Superior temporal gyrus (tissue), 1 donor: ENCODE measurements at regions not wholly inside any gene's neighbourhood (a gene's known extent, or its start where the extent isn't known, plus 50 kb on each side); places are given as distances from the start of the nearest gene placed in this dataset.
A peak's percentile ranks its signal among the peaks of the same experiment; 100 is the strongest.
"Not testable (repeated sequence)": the region's sequence is repeated elsewhere in the genome, so short reads cannot be mapped to it uniquely, and the experiment has no call there.

Experiments used
- DNase-seq: peaks from one replicate; pipeline ENCODE4 v3.0.0-alpha.2; 2016; ENCODE audit errors: extremely low spot score

DNA sequence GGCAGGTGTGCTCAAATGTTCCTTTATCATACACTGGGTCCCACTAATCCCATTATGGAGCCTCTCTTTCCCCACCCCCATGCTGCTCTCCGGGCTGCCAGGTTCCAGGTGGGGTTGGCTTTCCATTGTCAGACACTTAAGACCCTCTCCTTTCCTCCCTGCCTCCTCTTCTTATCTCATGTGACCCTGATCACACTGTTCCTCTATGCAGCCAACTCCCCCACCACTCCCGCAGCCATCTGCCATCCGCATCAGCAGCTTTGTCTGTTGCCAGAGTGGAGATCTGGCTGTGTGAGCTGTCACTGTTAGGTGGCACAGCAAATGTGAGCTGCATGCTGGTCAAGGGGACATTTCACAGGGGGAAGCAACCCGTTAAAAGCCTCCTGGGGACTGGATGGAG, 391.4 kb downstream of the TNS3 start:
- peak; percentile 29 for DNase-seq

DNA sequence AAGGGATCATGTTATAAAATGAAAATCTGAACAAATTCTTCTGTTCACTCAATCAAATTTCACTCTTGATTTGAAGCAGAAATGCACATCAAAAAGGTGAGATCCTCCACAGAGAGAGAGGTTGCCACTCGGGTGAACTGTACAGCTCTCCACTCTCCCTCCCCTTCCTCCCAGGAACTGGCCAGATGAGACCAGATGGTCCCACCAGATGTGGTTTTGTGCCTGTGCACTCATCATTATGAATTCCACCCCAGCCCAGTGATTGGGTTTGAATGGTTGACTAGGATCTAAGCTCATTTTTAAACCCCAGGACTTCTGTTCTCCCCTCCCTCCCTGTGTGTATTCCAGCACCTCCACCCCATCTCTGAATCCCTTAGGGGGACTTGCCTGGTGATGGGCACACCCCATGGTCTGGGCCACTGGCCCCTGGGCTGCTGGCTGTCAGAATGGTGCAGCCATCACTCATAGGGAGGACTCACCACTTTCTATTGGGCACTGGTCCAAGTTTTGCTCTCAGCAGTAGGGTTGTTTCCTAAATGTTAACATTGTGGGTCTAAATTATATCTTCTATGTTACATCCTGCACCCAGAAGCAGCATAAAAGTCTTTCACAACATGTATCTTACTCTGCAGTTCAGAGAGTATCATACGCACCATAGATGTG, 393.1 kb downstream of the TNS3 start:
- DNase-seq = no peak

DNA sequence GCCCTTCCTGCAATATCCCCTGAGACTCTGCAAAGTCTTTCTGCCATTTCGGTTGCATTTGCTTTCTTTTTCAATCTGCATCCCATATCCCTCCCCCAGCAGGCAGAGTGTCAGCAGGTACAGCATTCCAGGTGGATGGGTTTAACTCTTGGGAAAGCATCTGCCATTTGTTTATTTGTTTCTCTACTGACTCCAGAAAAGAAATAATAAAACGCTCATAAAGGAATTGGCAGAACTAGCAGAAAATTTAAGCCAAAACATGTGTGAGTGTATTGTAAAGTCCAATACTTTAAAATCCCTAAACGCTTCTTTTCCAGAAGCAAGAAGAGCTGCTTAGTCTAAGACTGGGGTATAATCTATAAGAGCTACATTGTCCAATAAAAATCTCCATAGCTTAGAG, 393.8 kb downstream of the TNS3 start:
- DNase-seq = no peak

DNA sequence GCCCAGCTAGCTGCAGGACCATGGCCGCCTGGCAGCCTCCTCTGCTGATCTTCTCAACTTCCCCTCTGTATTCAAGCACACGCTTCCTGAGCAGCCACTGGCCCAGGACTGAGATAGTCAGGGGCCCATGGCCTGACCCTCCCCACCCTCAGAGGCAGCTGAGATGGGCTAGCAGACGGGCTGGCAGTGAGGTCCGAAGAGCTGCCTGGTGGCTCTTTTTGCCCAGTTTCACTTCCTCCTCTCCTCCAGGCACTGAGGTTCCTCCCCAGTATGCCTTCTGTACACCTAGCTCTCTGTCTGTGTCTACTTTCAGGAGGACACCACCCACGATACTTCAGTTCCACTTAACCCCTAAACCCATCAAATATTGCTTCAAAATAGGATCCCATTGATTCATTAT, 395.6 kb downstream of the TNS3 start:
- DNase-seq = no peak

DNA sequence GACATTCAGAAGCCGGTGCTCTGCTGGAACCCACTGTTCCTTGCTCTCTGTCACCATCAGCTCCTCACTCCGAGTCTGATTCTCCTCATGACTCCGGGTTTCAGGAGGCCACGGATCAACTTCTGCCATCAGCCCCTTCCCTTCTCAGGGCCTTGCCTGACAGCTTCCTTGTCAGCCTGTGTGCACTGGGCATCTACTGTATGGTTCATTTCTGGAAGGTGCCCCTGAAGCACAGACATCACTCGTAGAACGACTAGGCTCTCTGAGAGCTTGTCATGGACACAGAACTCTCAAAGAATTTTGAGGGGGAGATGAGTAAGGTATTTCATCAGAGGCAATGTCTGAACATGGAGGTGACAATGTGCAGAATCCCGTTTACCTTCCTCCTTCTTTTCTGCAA, 396.1 kb downstream of the TNS3 start:
- DNase-seq = no peak

DNA sequence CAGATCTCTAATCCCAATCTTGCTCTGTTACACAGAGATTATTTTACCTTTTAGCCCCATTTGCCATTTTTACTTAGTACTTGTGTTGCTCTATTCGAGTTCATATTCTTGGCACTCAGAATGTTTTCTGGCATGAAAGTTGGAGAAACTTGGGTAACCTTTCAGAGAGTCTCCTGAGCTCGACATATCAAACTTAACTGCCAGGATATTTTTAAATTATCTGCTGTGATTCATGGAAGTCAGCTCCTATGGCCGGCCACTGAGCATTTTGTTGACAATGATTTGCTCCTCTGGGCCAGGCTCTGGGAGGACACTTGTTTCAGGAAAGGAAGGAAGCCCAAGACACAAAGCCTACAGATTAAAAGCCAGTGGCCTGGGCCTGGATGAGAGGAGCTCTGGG, 396.7 kb downstream of the TNS3 start:
- DNase-seq = no peak

DNA sequence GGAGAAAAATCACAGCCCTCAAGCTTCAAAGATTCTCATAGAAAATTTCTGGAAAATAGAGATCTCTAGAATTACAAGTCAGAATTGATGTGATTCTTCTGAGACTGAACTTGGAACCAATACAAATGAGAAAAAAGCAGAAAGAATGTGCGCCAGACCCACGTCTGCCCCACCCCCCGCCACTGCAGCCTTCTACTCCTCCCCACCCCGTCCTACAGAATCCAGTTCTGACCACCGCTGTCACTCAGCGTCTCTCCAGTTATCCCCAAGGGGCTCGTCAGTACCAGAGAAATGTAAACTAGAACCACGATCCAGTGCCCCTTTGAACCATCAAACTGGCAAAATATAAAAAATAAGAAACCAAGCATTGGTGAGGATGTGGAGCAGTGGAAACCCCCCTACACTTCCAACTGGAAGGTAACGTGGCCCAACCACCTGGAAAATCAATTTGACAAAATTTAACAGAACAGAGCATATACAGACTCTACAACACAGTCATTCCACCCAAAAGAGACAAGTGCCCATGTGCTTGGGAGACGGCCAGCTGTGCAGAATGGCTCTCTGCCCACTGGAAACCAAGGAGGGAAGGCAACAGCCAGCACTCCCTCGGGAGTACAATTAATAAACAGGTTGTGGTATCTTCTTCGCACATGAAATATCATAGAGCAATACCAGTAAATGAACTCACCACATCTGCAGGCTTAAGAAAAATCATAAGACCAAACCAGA, 397.9 kb downstream of the TNS3 start:
- DNase-seq = peak; percentile 44

DNA sequence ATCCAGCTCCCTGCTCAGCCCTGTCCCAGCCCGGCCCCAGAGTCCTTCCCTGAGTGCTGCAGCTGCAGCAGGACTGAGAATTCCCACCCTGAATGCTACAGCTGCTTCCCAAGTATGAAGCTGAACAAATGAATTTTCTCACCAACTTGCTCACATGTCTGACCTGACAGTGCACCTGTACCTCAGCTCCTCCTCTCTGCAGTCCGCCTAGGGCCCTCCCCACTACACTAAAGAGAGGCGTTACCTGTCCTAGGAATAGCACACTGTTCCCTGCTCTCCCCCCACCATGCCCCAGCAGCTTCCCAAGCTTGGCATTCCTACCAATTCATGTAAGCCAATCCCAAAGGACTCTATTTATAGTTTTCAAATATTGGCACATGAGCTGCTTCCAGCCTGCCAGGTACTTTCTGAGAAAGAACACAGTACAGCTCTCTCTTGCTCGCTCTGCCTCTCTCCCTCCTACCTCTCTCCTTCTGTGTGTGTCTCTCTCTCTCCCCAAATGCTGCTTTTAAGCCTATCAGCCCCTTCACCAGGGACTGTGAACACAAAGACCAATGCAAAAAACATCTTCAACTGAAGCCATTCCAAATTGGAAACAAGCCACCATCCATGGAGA, 400.1 kb downstream of the TNS3 start:
- peak; percentile 55 for DNase-seq

DNA sequence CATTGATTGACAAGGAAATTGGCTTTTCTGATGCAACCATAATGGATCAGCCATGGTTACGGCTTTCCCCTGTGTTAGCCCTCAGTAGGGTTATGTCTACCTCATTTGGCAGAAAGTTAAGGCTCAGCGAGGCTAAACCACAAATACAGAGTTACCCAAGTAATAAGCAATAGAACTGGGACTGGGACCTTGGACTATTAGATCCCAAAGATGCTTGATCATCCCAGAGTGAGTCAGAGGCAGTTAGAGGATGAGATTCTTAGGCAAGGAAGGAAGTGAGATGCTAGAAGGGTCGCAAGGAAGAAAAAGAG, 401.4 kb downstream of the TNS3 start:
- no peak for DNase-seq

DNA sequence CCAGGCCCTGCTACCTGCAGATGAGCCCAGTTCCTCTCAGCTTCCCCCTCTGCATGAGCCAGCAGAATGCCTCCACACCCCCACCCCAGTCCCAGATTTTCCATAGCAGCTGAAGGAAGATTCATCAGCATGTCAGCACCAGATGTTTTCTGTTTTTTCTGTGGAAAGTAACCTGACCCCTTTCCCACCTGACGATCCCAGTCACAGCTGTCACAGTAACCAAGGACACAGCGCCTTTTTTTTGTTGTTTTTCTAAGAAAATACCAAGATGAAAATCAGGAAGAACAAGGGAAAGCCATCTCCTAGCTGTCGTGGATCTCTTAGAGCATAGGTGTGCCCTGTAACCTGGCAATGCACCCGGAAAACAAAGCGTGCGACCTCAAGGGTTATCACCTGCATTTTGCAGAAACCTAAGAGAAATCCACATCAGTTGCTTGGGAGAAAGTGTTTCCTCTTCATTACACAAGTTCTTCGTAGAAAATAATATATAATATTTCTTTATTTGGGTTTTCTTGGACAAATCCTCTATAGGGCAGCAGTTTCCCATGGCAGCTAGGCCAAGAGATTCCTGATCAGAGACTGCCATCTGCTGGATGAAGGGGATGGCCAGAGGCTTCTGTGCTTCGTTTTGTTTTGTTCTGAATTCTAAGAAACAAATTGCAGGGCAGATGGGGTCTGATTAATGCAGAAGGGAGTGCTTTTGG, 401.9 kb downstream of the TNS3 start:
- DNase-seq = peak; percentile 87

DNA sequence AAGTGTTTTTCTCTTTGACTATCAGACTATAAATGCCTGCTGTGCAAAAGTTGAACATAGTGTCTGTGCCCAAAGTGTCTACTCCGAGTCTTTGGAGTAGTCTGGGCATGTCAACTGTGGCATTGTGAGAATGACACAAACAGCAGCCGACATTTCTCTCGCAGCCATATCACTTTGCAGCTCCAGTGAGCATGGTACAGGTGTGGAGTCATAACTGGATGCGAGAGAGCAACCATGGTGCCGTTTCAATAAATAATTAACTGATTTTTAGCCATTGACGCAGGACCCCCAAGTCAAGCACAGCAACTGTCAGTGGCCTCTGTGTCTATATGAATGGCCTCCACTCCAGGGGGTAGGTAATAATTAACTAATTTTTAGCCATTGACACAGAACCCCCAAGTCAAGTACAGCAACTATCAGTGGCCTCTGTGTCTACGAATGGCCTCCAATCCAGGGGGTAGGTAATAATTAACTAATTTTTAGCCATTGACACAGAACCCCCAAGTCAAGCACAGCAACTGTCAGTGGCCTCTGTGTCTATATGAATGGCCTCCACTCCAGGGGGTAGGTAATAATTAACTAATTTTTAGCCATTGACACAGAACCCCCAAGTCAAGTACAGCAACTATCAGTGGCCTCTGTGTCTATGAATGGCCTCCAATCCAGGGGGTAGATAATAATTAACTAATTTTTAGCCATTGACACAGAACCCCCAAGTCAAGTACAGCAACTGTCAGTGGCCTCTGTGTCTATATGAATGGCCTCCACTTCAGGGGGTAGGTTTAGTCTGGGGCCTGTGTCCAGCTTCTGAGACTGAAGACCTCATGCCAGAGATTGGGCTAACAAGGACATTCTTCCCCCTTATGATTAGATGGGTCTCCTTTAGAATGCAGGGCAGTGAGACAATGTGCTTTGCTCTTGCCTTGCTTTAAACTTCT, 409.0 kb downstream of the TNS3 start:
- DNase-seq = not testable (repeated sequence)

DNA sequence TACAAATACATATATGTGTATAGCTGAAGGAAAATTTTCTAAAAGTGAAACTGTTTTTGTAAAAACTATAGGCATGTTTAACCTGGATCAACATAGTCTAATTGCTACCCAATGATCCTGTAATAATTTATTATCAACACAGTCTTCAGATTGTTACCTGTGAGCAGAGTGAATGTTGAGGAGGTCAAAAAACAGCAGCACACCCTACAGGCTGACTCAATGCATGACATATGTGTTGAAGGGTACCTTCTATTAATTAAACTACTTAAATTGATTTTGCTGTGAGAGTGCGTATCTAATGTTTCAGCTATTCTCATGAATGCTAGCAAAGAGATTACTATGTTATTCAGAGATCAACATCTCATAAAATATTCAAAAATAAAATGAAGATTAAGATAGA, 411.4 kb downstream of the TNS3 start:
- DNase-seq = no peak

DNA sequence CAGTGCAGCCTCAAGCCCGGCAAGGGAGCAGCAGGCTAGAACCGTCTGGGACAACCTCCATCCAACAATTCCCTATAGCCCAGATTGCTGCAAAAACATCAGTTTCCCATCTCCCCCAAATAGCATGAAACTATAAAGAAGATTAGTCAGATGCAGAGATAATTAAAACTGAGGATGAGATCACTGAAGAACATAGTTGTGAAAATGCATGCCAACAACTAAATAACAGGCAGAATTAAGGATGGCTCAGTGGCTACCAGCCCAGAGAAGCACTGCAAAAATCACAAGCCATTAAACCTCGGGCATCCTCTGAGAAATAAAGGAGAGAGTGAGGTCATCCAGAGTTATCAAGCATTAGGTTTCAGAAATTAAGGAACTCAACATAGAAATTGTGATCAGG, 427.1 kb downstream of the TNS3 start:
- DNase-seq = no peak

DNA sequence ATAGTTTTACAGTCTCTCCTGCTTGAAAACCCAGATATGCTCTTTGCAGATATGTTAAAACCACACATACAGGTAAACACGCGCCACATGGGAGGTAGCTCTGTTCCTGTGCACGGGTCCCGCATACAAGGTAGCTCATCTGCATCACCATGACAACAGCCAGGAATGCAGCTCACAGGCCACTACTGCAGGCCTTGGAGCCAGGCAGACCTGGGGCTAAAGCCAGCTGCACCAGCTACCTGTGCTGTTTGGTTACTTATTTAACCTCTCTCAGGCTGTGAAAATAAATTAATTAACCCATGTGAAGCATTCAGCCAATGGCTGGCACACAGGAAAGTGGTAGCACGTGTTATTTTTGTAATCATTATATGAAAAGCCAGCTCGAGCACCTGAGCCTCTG, 428.3 kb downstream of the TNS3 start:
- DNase-seq = no peak

DNA sequence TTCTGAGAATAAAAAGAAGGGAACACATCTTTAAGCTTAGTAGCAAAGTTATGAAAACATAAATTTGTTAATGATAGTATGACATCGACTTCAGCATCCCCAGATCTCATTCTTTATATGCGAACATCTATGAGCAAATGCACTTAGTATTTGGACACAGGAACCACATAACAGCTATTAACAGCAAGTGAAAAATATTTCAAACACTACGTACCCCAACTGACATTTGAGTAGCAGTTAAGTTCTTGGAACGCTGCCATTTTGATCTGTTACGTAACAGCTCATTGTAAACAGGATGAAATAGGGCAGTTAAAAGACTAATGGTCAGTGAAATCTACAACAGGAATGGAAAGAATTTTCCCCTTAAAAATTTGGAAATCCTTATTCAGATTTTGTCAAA, 428.9 kb downstream of the TNS3 start:
- DNase-seq = no peak

DNA sequence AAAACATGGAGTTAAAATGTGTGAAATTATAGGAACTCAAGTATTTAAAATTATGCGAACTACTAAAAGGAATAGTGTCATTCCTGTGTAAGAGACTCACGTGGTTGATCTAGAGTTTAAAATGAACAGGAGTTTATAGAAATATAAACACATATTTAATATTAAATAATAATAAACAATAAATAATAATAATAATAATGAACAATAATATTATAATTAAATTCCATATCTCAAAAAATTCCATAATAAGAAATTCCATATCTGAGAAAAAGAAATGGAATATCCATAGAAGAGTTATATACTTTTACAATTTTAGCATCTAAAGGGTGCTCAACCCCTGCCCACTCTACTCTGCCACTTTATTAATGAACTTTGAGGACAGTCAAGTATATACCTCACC, 429.6 kb downstream of the TNS3 start:
- DNase-seq = no peak

DNA sequence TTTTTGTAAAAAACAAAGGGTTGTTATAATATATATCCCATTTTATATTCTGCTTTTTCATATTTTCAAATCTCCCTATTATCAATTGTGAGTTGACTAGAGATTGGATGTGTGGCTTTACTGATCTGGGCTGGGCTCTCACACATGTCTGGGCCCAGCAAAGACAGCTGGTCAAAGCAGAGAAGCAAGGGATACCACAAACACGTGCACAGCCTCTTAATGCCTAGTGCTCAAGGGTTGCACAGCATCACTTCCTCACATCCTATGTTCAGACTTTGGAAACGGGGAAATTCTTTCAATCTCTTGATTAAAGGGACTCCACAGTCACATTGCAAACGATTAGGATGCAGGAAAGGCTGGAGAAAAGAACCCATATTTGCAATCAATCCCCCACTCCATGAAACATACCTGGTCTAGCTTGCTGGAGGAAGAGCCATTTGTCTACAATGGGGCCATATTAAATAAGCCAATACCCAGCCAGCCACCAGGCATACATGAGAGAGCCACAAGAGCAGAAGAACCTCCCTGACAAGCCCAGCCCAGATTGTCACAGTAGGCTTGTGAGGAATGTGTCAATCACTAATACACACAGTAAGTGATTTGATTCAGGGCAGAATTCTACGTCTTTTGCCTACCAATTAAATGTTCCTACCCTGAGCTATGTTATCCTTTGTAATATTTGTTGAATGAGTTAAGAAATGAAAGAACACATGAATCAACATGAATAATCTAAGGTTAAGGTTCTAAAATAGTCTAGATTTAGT, 431.2 kb downstream of the TNS3 start:
- no peak for DNase-seq

DNA sequence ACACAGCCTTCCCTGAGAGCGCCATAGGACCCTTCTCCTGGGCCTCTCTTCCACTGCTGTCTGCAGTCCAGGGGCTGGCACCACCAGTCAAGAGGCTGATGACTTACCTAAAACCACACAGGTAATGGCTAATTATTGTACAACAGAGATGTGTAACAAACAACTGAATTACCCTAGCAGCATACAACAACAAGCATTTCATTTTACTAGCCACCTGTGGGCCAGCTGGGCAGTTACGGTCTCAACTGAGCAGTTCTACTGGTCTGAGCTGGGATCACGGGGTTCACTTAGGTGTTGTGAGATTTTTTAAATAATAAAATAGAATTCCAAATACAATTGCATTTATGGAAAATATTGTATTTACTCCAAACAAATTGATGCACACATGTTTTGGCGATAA, 431.9 kb downstream of the TNS3 start:
- no peak for DNase-seq

DNA sequence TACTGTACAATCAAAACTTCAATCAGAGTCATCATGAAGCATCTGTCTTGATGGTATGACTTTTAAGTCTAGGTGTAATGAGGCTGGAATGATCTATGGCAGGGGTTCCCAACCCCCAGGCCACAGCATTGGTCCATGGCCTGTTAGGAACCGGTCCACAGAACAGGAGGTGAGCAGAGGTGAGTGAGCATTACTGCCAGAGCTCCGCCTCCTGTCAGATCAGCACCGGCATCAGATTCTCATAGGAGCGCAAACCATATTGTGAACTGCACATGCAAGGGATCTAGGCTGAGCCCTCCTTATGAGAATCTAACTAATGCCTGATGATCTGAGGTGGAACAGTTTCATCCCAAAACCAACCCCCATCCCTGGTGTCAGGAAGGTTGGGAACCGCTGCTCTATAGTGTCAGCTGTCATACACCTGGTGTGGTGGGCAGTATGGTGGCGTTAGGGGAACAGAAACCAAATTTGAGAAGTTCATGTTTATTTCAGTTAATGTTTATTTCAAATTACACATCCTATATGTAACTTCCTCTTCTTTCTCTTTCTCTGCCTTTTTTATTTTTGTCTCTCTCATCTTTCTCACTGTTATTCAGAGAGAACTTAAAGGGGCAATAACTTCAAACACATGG, 432.6 kb downstream of the TNS3 start:
- DNase-seq = no peak

DNA sequence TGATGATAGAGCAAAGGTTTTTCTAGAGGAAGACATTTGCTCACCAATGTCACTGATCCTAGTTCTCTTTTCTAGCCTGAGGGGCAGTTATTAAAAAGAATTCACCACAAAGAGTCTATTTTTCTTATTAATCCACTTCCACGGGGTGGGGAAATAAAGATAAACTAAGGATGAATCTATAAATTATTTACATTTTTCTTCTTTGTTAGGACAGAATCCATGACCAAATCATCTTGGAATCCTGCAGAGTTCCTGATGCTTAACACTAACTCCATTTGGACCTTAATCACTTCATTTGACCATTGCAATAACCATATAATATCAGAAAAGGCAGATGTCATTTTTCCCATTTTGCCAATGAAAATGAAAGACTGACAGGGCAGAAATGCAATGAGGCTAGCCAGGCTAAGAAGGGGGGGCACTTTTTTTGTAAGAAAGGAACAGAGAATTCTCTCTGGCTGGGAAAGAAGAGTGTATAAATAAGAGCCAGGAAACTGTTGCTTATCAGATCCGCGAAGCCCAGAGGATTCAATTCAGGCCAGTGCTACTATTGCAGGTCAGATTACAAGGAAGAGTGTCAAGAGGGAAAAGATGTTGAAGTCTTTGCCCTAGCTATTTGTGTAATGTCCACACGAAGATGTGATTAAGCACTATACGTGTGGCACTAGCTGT, 433.2 kb downstream of the TNS3 start:
- DNase-seq = no peak
